ENCODE measurements at regions not wholly inside any gene's neighbourhood (a gene's known extent, or its start where the extent isn't known, plus 50 kb on each side); places are given as distances from the start of the nearest gene placed in this dataset.
A peak's percentile ranks its signal among the peaks of the same experiment; 100 is the strongest.
"Not testable (repeated sequence)": the region's sequence is repeated elsewhere in the genome, so short reads cannot be mapped to it uniquely, and the experiment has no call there.

DNA sequence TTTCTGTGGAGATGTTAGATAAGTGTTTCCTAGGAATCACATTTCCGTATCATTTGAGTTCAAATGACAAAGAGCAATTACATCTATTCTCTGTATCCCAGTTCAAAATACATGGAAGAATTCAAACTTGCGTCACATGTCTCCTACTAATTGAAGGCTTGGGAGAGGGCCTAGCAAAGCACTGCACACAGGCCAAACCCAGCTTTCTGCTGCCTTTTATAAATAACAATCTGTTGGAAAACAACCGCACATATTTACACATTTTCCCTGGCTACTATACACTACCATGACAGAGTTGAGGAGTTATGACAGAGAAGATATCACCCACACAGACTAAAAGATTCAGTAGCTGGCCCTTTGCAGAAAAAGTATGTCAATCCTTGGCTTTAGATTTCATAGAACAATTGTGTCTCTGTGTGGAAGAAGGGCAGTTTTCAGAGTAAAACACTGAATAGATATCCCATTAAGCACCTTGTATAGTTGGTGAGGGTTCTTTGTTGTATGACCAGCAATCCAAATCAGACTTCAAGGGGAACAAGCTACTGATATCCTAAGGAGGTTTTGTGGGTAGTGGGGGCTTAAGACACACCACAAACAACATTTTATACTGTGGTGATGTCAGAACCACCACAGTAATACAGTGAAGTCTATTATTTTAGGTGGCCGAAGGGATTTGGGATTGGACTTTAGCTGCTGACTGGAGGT lies 861.3 kb downstream of the CCDC85A start:
- DNase-seq, result no peak

DNA sequence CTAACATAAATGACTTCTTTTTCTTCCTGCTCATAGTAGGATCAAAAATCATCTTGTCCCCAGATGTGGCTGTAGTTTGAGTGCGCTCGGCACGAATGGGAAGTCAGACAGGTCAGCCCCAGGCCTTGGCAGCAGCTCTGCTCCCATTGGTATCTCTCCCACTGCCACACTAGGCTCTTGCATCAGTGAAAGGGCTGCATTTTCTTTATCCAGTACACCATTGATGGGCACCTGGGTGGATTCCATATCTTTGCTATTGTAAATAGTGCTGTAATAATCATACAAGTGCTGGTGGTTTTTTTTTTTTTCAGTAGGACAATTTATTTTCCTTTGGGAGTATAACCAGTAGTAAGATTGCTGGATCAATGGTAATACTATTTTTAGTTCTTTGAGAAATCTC lies 865.5 kb downstream of the CCDC85A start:
- DNase-seq, result no peak

DNA sequence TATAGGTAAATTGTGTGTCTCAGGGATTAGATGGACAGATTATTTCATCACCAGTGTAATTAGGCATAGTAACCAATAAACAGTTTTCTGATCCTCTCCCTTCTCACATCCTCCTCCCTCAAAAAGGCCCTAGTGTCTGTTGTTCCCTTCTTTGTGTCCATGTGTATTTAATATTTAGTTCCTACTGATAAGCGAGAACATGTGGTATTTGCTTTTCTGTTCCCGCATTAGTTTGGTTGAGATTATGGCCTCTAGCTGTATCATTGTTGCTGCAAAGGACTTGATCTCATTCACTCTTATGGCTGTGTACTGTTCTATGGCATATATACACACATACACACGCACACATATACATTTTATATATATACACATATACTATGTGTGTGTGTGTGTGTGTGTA lies 866.2 kb downstream of the CCDC85A start:
- DNase-seq, result no peak

DNA sequence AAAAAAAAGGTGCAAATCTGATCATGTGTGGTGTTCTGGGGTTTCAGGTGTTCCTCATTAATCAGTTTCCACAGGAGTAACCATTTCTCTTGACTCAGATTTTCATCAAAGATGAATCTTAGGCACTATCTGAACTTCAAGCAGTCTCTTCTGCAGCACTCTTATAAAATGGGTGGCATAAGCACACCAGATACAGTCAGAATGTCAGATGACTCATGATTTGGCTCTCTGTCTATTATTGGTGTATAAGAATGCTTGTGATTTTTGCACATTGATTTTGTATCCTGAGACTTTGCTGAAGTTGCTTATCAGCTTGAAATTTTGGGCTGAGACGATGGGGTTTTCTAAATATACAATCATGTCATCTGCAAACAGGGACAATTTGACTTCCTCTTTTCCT lies 882.5 kb downstream of the CCDC85A start:
- DNase-seq, result not testable (repeated sequence)

DNA sequence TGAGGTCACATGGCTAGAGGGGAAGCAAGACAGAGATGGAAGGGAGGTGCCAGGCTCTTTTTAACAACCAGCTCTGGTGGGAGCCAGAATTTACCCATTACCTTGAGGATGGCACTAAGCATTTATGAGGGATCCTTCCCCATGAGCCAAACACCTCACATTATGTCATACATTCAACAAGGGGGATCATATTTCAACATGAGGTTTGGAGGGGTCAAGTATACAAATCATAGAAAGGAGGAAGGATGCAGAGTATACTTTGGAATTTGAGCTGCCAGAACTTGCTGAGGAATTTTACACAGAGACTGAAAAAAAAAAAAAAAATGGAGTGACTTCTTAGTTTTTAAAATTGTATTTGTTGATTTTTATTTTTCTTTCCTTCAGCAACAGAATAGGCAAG lies 891.4 kb downstream of the CCDC85A start:
- DNase-seq, result no peak

DNA sequence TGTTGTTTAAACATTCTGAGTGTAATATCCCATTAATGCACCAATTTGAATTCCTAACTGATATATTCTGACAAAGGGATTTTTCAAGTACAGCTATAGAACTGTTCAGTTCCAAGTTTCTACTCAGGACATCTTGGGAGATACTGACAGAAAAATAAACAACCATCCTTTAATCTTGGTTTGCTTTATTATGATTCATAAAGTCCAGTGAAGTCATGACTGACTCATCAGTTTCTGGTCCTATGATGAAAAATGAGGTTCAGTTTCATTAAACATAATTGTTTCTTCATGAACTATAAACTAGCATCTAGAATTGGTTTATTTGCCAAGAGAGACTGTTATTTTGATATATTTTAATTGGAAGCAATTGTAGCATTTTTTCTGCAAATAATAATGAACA lies 896.2 kb downstream of the CCDC85A start:
- DNase-seq, result peak; percentile 0

DNA sequence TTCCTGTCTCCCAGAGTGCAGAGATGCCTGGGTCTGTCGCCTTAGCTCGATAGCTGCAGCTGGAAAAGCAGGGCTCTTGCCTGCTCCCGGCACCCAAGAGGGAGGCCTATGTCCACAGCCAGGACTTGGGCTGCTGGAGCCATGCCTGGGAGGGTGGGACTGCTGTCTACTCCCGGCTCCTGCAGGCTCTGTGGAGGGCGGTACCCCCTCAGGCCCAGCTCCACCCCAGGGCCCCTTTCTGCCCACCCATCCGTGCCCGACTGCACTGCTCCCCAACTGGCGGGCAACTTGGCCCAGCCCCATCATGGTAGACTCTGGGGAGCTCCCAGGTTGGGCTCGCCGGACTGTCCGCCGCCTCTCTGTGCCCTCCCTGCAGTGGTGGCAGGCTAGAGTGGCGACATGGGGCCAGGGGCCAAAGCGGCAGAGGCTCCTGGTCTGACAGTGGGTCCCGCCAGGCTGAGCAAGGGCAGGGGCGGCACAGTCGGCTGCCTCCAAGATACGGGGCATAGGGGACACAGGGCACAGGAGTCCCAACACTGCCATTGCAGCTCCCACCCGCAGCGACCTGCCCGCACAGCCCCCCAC lies 901.0 kb downstream of the CCDC85A start:
- DNase-seq, result no peak

DNA sequence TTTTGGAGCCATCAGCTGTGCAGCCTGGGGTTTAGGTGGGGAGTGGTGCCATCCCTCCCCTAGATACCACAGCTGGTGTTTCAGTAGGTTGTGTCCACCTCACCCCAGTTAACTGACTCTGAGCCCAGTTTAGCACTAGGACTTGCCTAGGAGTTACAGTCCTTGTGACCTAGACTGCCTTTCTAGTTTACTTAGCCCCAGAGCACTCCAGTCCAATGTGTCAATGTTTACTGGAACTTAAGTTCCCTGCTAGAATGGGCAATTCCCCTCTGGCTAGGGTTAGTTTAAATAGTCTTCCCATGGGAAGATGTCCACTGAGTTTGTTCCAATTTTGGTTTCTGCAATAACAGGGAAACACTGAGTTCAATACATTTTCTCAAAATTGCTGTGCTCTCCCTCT lies 909.2 kb downstream of the CCDC85A start:
- DNase-seq, result no peak

DNA sequence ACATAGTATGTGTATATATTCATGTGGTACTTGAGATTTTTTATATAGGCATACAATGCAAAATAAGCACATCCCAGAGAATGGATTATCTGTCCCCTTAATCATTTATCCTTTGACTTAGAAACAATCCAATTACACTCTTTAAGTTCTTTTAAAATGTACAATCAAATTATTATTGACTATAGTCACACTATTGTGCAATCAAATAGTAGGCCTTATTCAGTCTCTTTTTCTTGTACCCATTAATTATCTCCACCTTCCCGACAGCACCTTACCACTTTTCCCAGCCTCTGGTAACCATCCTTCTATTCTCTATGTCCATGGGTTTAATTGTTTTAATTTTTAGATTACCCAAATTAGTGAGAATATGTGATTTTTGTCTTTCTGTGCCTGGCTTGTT lies 914.1 kb downstream of the CCDC85A start:
- DNase-seq, result no peak

DNA sequence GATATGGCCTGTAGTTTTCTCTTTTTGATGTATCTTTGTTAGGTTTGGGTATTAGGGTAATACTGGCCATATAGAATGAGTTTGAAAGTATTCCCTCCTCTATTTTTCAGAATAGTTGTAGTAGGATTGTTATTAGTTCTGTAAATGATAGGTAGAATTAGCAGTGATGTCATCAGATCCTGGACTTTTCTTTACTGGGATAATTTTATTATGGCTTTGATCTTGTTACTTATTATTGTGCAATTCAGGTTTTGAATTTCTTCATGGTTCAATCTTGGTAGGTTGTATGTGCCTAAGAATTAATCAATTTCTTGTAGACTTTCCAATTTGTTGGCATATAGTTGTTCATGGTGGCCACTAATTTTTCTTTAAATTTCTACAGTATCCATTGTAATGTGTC lies 916.6 kb downstream of the CCDC85A start:
- no peak for DNase-seq

DNA sequence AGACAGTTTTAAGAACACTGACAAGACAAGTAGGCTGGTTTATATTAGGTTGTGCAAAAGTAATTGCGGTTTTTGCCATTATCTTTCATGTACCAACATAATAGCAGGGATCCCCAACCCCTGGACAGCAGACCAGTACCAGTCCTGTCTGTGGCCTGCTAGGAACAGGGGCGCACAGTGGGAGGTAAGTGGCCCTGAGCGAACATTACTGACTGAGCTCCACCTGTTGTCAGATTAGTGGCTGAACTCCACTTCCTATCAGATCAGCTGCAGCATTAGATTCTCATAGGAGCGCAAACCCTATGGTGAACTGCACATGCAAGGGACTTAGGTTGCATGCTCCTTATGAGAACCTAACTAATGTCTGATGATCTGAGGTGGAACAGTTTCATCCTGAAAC lies 921.9 kb downstream of the CCDC85A start:
- no peak for DNase-seq

DNA sequence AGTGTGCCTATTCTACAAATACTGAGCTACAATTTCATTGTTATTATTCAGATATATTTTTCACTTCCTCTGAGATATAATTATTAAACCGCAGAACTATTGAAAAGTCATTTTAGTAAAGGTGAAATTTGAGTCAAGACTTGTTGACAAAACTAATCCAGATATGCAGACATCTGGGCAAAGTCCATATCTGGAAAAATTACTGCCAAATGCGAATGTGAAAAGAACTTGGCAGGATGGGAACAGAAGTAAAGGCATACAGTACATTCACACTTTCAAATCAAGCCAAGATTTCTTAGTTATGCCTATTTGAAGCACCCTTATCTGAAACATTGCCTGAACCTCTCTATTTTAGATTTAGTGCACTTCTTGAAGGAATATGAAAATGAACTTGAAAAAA lies 923.6 kb downstream of the CCDC85A start:
- DNase-seq, result no peak

DNA sequence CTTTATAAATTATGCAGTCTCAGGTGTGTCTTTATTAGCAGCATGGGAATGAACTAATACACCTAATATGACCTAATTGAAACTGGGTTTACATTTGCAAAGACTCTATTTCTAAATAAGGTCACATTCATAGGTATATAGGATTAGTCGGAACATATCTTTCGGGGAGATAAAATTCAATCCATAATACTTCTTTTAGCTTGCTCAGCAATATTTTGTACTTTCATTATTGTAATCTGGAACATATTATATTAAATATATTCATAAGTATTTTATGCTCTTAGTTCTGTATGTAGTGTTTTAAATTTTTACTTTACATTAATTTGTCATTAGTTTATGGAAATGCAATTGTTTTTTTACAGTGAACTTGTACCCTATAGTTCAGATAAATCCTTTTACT lies 927.7 kb downstream of the CCDC85A start:
- DNase-seq, result no peak

DNA sequence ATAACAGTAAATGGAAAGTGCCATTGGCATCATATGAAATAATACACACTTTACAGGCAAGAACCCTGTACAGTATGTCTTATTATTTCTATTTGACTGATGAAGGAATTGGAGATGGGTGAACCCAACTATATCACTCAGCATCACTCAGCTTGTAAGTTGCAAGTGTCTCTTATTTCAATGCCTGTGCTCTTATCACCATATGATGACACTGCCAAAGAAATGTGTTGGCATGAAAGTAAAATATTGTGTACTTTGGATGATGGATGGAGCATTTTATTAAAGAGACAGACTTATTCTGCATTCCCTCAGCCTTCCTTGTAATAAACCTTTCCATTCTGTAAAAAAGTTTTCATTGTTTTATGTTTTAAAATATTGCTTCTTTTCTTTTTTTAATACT lies 927.5 kb upstream of the VRK2 start:
- DNase-seq, result no peak

DNA sequence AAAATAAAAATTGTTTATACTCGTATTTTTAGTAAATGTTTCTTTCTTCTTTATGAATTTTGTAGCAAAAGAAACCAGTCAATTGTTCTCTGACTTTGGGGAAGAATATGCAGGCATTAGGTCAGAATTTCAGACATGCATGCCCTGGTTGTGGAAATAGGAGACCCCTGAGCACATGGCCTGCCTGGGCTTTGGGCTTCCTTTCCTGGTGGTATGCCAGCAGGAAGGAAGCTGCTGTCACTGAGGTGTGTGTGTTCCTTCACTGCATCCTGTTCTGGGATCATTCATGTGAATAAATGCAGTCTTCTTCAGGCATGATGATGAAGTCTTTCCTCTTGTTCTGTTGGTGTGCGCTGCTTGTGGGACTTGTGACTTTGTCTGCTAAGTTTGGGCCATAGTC lies 920.2 kb upstream of the VRK2 start:
- DNase-seq, result no peak

DNA sequence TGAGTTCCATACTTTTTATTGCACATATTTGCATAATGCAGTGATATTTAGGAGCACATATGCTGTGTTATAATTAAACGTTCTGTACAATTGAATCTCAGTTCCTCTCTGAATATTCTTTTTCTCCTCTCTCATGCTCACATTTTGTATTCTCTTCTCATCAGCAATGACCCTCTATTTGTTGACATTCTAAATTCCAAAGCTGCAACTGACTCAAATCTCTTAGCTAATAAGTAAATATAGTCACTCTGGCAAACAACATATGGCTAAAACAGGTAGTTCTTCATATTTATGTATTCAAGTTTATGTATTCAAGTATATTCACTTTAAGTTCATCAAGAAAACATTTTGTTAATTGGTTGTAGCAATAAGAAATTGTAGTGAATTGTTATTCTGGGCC lies 907.4 kb upstream of the VRK2 start:
- DNase-seq, result no peak

DNA sequence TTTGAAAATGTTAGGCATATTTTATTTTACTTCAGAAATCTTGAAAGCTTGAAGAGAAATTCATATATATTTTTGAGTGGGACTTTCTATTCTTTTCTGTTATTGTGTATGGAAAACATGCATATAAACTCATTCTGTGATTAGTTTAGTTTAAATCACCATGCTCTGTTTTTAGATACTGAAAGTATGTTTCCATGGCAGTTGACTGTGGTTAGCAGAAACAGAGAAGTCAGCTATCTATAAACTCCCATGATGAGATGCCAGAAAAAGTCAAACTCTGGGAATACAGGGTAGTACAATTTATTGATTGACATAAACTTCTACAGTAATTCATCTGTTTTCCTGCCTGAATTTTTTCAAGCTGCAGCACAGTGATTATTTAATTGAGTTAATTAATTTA lies 905.3 kb upstream of the VRK2 start:
- no peak for DNase-seq

DNA sequence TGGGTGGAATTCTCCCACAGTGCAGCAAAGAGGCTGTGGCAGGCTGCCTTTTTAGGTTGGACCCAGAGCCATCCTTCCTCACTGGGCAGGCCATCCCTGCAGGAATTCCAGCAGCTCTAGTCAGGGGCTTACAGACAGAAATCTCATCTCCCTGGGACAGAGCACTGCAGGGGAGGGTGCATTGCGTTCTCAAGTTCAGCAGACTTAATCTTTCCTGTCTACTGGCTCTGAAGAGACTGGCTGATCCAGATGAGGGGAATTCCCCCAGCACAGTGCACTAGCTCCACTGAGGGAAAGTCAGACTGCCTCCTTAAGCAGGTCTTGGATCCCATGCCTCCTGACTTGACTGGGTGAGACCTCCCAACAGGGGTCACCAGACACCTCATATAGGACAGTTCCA lies 899.7 kb upstream of the VRK2 start:
- DNase-seq, result no peak

DNA sequence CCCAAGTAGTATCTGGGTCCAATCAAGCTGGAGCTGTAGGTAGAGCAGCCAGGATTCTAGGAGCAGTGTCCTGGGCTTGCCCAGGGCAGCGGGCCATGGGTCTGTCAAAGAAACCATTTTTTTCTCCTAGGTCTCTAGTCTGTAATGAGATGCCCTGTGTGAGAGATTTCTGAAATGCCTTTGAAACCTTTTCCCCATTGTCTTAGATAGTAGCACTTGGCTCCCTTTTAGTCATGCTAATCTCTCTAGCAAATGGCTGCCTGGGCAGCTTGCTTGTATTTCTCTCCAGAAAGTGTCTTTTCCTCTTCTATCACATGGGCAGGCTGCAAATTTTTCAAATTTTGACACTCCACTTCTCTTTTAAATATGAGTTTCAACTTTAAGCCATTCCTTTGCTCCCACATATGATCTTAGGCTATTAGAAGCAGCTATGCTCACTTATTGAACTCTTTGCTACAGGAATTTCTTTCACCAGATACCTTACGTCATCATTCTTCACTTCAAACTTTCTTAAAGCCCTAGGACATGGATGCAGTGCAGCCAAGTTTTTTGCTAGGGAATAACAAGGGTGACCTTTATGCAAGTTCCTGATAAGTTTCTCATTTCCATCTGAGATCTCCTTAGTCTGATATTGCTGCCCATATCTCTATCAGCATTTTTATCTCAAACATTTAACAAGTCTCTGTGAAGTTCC lies 890.2 kb upstream of the VRK2 start:
- DNase-seq, result no peak

DNA sequence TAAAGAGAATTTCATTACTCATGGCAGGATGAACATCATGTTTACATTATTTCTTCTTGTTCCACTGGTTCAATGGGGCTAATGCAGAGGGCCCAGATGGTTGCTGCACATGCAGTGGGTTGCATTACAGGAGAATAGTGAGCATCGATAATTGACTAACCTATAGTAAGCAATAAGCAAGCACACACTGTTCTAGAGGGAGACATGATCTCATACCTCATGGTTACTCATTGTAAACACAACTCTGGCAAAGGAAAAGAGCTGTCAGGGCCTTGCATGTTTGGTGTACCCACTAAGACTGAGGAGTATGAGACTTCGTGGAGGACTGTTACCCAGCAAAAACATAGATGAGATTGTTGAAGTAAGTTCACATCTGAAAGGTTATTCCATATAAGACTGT lies 885.6 kb upstream of the VRK2 start:
- peak; percentile 1 for DNase-seq

DNA sequence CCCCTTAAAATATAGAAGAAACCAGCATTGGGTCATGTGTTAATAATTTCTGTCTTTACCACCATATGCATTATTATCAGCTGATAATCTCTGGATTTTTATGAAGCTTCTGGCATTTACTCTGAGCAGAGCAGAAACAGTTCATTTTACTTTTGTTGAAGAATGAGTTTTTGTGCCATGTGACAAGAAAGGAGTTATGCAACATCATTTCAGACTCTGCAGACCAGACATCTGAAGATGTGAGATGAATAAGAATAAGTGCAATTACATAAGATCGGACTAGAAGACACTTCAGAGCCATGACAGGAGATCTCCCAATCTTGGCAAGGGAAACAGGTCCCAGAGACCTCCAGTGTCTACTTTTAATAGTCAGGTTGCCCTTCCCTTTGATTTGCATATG lies 869.4 kb upstream of the VRK2 start:
- no peak for DNase-seq

DNA sequence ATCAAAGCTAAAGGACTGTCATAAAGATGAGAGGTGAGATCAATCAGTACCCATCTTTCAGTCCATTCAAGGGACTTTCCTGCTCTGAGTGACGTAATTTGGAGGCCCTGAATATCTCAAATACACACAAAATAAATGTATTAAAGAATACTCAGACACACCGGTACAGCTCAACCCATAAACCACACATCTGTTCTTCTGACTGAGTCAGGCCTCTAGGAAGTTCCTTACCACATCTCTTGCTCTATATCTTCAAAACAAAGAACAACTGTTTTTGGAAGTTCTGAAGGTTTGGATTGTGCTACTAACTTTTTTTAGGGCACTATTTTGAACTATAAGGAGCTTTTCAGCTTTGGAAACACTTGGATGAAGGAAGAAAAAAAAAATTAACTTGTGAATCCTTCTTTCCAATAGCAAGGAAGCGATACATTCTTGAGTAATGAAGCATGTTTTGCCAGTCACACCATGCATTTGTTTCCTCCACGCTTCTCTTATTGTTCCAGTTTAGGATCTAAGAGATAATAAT lies 866.5 kb upstream of the VRK2 start:
- DNase-seq, result peak; percentile 54

DNA sequence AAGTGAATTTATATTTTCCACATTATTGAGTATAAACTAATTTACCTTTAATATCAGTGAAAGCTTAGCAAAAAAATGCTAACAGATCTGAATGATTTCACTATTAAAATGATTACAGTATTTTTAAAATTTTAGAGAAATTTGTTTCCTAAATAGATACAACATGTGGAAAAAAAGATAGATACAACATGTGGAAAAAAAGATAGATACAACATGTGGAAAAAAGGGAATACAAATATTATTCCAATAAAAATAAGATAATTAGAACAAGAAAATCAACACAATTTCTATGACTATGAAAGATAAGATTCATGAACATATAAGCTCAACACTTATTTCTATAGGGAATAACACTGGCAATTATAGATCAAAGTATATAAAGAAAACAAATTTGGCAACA lies 865.9 kb upstream of the VRK2 start:
- DNase-seq, result no peak
